PC-3 (cell line): ENCODE measurements at regions not wholly inside any gene's neighbourhood (a gene's known extent, or its start where the extent isn't known, plus 50 kb on each side); places are given as distances from the start of the nearest gene placed in this dataset.

Source experiments
- ATAC-seq: fragments of 200-7000 bp; cut with Tn5 transposase; 2 replicates; pipeline ENCODE4 v1.9.1; 2020; ENCODE audit warnings: mild to moderate bottlenecking, moderate library complexity
- BruUV-seq: library from RNA; stranded (reverse); fragments of 400-500 nt; replicated peaks from 2 replicates; lab custom pipeline; 2021; lab: Mats Ljungman, UMichigan
- CTCF ChIA-PET: fragments of 300-600 bp; sonication (Branson Sonifier 250); formaldehyde crosslinking; loops from one replicate; lab custom pipeline; 2022; ENCODE audit warnings: antibody characterized with exemption; lab: Charles Lee
- POLR2A ChIA-PET: fragments of 300-600 bp; sonication (Branson Sonifier 250); formaldehyde crosslinking; loops from one replicate; lab custom pipeline; 2022; ENCODE audit warnings: antibody characterized with exemption; ENCODE audit not compliant: unreplicated experiment; lab: Charles Lee
- DNase-seq: peaks from one replicate; pipeline ENCODE4 v3.0.0-alpha.2; 2015
- H2AFZ ChIP-seq: fragments of 300-600 bp; sonication (generic); 2 replicates; pipeline ENCODE4 v1.6.0; 2016; ENCODE audit warnings: antibody characterized with exemption, low read length
- H3F3A ChIP-seq: fragments of 300-600 bp; sonication (generic); one replicate; pipeline ENCODE4 v1.6.0; 2017; ENCODE audit warnings: antibody characterized with exemption, low read length, control low read depth, mild to moderate bottlenecking; ENCODE audit not compliant: unreplicated experiment
- H3K27ac ChIP-seq: fragments of 300-600 bp; sonication (generic); 2 replicates; pipeline ENCODE4 v1.5.1; 2016; ENCODE audit warnings: mild to moderate bottlenecking, low read length
- H3K27me3 ChIP-seq: fragments of 300-600 bp; sonication (generic); 2 replicates; pipeline ENCODE4 v1.6.1; 2016; ENCODE audit warnings: low read length, mixed read lengths
- H3K36me3 ChIP-seq: fragments of 300-600 bp; sonication (generic); 2 replicates; pipeline ENCODE4 v1.6.1; 2016; ENCODE audit warnings: low read depth, mixed run types, low read length, mixed read lengths
- H3K4me1 ChIP-seq: fragments of 300-600 bp; sonication (generic); 2 replicates; pipeline ENCODE4 v1.5.1; 2016; ENCODE audit warnings: low read length; ENCODE audit not compliant: insufficient read depth
- H3K4me2 ChIP-seq: fragments of 300-600 bp; sonication (generic); 2 replicates; pipeline ENCODE4 v1.6.0; 2016; ENCODE audit warnings: low read length
- H3K4me3 ChIP-seq: fragments of 300-600 bp; sonication (generic); 2 replicates; pipeline ENCODE4 v1.5.1; 2016; ENCODE audit warnings: mild to moderate bottlenecking, low read length, mixed read lengths
- H3K79me2 ChIP-seq: fragments of 300-600 bp; sonication (generic); 2 replicates; pipeline ENCODE4 v1.6.1; 2017; ENCODE audit warnings: low read length, mixed read lengths
- H3K9ac ChIP-seq: fragments of 300-600 bp; sonication (generic); 2 replicates; pipeline ENCODE4 v1.6.0; 2016; ENCODE audit warnings: mild to moderate bottlenecking, low read length
- H3K9me2 ChIP-seq: fragments of 300-600 bp; sonication (generic); replicated peaks from 2 replicates; pipeline ENCODE4 v1.6.1; 2016; ENCODE audit warnings: mixed run types, low read length, mixed read lengths
- H3K9me3 ChIP-seq: fragments of 300-600 bp; sonication (generic); 2 replicates; pipeline ENCODE4 v1.6.1; 2016; ENCODE audit warnings: low read length, mixed read lengths
- H4K20me1 ChIP-seq: fragments of 300-600 bp; sonication (generic); 2 replicates; pipeline ENCODE4 v1.6.1; 2016; ENCODE audit warnings: low read length, mixed read lengths
- CTCF ChIP-seq: fragments of 300-600 bp; sonication (generic); conservative IDR thresholded peaks from 2 replicates; pipeline ENCODE4 v1.5.1; 2017; ENCODE audit warnings: antibody characterized with exemption, low read depth, mild to moderate bottlenecking, low read length
- EZH2 ChIP-seq: fragments of 300-600 bp; sonication (generic); IDR thresholded peaks from one replicate; pipeline ENCODE4 v1.6.1; 2017; ENCODE audit warnings: antibody characterized with exemption, mild to moderate bottlenecking, low read length; ENCODE audit not compliant: unreplicated experiment
- EZH2phosphoT487 ChIP-seq: fragments of 300-600 bp; sonication (generic); IDR thresholded peaks from 2 replicates; pipeline ENCODE4 v1.6.1; 2018; ENCODE audit warnings: mild to moderate bottlenecking, antibody characterized with exemption, low read length, borderline replicate concordance
- intact Hi-C: fragments of 100-400 bp; cut with micrococcal nuclease; formaldehyde crosslinking; loops from 2 replicates; pipeline ENCODE4 v1.9.0; 2023

GRCh38 chr3:104731074-104731473 lies 635.6 kb upstream of the ALCAM start:
- intact Hi-C loops = no loop called here
- no peak for TF ChIP-seq EZH2phosphoT487
- no peak for TF ChIP-seq CTCF
- TF ChIP-seq EZH2 = no peak
- ChIA-PET POLR2A (no interaction called here), CTCF (no interaction called here)
- no peak overlapping the region for H2AFZ ChIP-seq
- H3K9me2 ChIP-seq = no peaks in the 10 kb centered on the region
- no peaks in the 10 kb centered on the region for H3K27me3 ChIP-seq
- no peaks in the 10 kb centered on the region for H3K36me3 ChIP-seq
- H3K4me2 ChIP-seq = no peak overlapping the region
- H3K9me3 ChIP-seq = no peaks in the 10 kb centered on the region
- no peaks in the 10 kb centered on the region for H4K20me1 ChIP-seq
- no peak overlapping the region for H3K4me3 ChIP-seq
- H3F3A ChIP-seq = no peaks in the 10 kb centered on the region
- DNase-seq (no peak), ATAC-seq (no peak)
- H3K4me1 ChIP-seq = no peaks in the 10 kb centered on the region
- no peak overlapping the region for H3K9ac ChIP-seq
- H3K79me2 ChIP-seq = no peaks in the 10 kb centered on the region
- H3K27ac ChIP-seq = no peak overlapping the region
- BruUV-seq = no TSS peak

GRCh38 chr3:104734627-104735026 lies 632.1 kb upstream of the ALCAM start:
- Histone ChIP-seq H3K27ac (no peak overlapping the region), H3K4me2 (no peak overlapping the region), H3F3A (no peaks in the 10 kb centered on the region), H3K4me1 (no peaks in the 10 kb centered on the region), H3K79me2 (no peaks in the 10 kb centered on the region), H3K9me2 (no peaks in the 10 kb centered on the region), H2AFZ (no peak overlapping the region), H3K9ac (no peak overlapping the region), H3K9me3 (no peaks in the 10 kb centered on the region), H3K27me3 (no peaks in the 10 kb centered on the region), H4K20me1 (no peaks in the 10 kb centered on the region), H3K36me3 (no peaks in the 10 kb centered on the region), H3K4me3 (no peak overlapping the region)
- DNase-seq (no peak), ATAC-seq (no peak)
- ChIA-PET POLR2A (interaction anchor here (0.6 kb wide), 1 partner anchor 368 kb away, joined by 6 read pairs; no protein-coding TSS in a partner anchor), CTCF (no interaction called here)
- intact Hi-C loops = no loop called here
- no TSS peak for BruUV-seq
- TF ChIP-seq EZH2 (no peak), CTCF (no peak), EZH2phosphoT487 (no peak)

GRCh38 chr3:104735691-104736090 lies 631.0 kb upstream of the ALCAM start:
- H3F3A ChIP-seq = no peaks in the 10 kb centered on the region
- no peaks in the 10 kb centered on the region for H3K79me2 ChIP-seq
- no TSS peak for BruUV-seq
- no peak overlapping the region for H3K4me2 ChIP-seq
- CTCF ChIA-PET = no interaction called here
- no peaks in the 10 kb centered on the region for H4K20me1 ChIP-seq
- no peak overlapping the region for H3K4me3 ChIP-seq
- no peaks in the 10 kb centered on the region for H3K4me1 ChIP-seq
- TF ChIP-seq EZH2 (no peak), EZH2phosphoT487 (no peak), CTCF (no peak)
- intact Hi-C loops = no loop called here
- DNase-seq (no peak), ATAC-seq (no peak)
- no peak overlapping the region for H3K27ac ChIP-seq
- POLR2A ChIA-PET = no interaction called here
- no peak overlapping the region for H3K9ac ChIP-seq
- H2AFZ ChIP-seq = no peak overlapping the region
- H3K9me2 ChIP-seq = no peaks in the 10 kb centered on the region
- H3K27me3 ChIP-seq = no peaks in the 10 kb centered on the region
- H3K9me3 ChIP-seq = no peaks in the 10 kb centered on the region
- no peaks in the 10 kb centered on the region for H3K36me3 ChIP-seq
